Activated T-helper 1 cell treated with Interleukin-2 at 50 U/mL for 16 hours (primary cell): ENCODE measurements at regions not wholly inside any gene's neighbourhood (a gene's known extent, or its start where the extent isn't known, plus 50 kb on each side); places are given as distances from the start of the nearest gene placed in this dataset.
"Not testable (repeated sequence)": the region's sequence is repeated elsewhere in the genome, so short reads cannot be mapped to it uniquely, and the experiment has no call there.

Experiments
- DNase-seq: peaks from one replicate; pipeline ENCODE4 v3.0.0-alpha.2; 2020; ENCODE audit warnings: low read depth

DNA sequence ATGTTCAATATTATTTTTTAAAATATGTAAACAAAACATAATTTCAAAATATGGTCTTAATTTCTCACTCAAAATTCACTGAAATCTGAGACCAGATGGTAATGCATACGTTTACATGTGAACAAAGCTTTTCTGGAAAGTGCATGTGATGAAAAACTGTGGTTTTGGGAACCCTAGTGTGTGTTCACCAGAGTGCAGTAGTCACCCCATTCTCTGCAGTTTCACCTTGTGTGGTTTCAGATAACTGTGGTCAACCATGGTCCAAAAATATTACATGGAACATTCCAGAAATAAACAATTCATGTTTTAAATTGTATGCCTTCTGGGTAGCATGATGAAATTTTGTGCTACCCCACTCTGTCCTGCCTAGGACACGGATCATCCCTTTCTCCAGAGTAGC, 2021.9 kb downstream of the MRPL39 start:
- no peak for DNase-seq

DNA sequence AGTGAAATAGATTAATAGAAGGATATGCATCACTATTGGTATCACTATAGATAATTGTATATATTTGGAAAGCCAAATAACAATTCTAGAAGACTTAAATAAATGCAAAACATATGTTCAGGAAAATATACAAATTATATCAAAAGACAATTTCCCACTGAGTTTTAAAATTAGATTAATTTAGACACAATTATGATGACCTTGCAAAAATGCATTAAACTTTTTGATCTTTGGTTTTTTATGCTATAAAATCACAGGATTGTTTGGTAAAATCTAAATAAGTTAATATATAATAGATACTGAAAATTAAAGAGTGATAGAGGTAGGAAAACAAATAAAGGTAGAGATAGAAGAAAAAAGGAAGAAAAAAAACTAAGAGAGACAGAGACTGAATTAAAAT, 2027.7 kb downstream of the MRPL39 start:
- no peak for DNase-seq

DNA sequence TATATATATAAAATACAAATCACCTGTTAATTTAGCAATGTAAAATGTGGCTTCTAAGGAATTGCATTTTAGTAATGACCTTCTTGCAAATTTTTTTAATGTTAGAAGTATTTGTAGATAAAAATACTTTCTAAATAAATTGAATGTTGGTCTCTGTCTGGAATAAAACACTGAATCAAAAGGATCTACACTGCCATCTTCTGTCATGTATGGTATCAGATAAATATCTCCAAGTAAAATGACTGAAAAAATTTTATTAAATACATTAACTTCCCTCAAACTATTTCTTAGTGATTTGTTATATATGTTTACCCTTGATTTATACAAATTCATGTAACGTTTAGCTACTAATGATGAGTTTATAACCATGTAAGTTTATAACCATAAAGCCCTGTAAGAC, 2029.3 kb downstream of the MRPL39 start:
- DNase-seq = no peak

DNA sequence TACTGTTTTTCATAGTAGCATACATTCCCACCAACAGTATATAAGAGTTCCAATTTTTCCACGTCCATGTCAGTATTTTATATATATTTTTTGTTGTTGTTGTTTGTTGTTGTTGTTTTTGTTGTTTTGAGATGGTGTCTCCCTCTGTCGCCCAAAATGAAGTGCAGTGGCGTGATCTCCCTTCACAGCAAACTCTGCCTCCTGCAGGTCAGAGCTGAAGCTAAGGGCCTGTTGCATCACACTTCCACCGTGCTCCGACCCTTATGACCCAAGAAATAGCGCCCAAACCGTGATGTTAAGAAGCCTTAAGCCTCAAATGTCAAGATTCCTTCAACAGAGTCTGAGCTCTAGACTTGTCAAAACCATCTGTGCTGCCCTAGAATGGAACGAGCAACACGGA, 2032.3 kb downstream of the MRPL39 start:
- no peak for DNase-seq

DNA sequence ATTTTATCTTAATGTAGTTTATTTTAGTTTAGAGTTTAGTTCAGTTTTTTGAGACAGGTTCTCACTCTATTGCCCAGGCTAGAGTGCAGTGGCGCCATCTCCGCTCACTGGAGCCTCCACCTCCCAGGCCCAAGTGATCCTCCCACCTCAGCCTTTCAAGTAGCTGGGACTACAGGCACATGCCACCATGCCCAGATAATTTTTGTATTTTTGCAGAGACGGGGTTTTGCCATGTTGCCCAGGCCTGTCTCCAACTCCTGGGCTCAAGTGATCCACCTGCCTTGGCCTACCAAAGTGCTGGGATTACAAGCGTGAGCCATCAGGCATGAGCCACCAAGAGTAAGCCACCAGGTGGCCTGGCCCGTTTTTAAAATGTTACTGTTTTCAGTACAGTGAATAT, 2058.4 kb downstream of the MRPL39 start:
- not testable (repeated sequence) for DNase-seq

DNA sequence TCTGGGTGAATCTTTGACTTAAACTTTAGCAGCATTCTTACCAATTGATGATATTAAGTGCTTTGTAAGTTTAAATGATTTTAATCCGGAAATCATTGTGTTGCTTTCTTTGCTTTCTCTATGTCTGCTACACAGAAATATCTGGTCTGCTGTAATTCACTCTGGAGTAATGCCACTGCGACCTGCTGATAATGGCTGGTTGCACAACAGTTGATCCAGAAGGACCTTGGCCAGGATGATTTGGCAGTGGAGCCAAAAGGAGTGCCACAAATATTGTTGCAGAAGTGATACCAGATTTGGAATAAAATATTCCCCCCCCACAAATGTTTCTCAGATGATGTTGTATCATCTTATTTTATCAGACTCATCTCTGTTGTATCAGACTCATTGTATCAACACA, 2063.9 kb downstream of the MRPL39 start:
- DNase-seq = no peak

DNA sequence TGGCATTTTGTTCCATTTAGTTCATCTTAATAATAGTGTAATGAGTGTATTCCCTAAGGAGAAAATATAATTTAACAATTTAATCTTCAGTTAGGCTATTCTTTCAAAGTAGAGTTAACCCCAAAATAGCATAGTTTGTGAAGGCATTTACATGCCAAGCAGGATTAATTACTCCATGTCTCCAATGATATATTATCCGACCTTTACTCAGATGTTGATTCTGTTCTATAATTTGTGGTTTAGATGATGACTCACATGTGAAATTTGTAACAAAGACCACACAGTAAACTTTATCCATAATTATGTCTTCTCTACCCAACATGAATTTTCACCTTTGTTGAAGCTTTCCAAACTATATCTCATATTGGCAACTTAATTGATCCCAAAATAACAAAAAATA, 2065.2 kb downstream of the MRPL39 start:
- DNase-seq = no peak

DNA sequence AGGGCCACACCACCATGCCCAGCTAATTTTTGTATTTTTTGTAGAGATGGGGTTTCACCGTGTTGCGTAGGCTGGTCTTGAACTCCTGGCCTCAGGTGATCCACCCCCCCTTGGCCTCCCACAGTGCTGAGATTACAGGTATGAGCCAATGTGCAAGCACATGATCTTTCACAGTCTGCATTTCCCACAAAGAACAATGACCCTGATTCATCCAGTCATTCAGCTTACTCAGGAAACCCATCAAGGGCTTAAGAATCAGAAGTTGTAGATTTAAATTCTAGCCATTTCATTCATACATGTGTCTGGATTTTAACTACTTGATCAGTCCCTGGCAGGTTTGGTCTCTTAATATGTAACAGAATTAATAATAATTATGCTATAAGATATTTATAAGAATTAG, 2065.7 kb downstream of the MRPL39 start:
- DNase-seq = no peak

DNA sequence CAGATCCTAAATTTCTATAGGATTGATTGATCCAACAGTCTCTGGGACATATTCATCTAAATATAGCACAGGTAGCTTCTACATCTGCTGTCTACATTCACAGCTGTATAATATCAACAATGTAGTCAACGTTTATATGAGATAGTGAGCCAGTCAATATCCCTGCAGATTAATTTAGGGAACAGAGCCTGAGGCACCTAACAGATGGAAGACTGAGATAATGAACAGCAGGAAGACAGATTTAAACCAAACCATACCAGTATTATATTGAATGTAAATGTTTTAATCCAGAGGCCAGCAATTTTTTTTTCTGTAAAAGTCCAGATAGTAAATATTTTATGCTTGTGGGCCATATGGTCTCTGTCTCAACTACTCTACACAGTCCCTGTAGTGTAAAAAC, 2072.4 kb downstream of the MRPL39 start:
- no peak for DNase-seq

DNA sequence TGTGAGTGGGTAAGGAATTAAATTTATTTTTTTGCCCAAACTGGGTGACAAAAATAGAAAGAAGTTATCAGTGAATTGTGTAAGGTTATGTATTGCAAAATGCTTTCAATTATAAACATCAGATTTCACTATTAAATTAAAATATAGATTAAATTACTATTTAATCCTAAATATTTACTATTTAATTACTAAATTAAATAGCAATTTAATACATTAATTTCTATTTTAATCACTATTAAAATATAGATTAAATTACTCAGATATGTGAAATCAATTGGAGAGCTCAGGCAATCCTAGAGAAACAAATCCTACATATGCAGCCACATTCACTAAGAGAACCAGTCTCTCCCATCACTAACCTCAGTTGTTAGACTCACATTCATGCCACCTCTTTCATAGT, 2075.8 kb downstream of the MRPL39 start:
- DNase-seq = no peak

DNA sequence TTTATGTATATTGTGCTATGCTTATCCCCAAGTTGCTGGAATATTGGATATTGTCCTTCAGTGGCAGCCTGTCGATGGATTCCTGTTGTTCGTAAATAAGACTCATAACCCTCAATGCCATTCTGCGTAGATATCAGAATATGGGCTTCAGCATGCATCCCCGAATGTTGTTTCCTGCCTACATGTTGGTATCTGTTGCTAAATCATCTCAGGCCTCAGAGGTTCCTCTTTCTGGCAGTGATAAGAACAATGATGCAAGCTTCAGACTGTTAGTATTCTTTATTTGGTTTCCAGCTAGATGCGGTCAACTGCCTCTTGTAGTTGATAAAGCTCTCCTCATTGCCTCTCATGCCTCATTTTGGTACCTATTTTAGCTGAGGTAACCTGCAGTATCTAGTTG, 2082.6 kb downstream of the MRPL39 start:
- DNase-seq = no peak

DNA sequence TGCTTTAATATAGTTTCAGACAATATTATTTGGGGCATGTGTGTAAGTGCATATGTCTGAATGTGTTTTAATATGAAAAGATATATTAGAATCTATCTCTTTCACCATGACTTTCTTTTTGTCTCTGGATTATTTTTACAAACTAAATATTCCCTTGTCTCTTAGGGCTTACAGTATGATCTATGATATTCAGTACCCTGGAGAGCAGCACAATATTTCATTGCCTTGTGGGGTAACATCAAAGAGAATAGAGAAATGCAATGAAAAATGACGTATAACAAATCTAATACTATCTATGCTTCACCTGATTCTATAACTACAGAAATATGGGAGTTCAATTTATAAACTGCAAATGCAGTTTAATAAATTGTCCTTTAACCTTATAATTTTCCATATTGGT, 2084.5 kb downstream of the MRPL39 start:
- DNase-seq = no peak

DNA sequence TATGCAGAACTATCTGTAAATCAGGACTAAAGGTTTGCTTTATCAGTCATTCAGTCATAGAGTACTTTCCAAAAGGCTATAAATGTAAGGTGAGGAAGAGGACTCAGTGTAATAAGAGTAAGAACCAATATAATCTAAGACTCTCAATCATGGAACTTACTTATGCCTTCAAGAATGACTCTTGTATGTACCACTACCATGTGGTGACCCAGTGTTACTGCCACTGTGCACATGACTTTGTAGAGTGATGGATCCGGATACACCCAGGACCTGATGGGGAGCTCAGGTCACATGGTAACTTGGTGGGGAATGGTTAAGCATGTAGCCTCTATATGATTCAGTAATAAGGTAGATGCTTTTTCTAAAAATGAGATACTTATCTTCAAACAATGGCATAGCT, 2099.8 kb downstream of the MRPL39 start:
- no peak for DNase-seq

DNA sequence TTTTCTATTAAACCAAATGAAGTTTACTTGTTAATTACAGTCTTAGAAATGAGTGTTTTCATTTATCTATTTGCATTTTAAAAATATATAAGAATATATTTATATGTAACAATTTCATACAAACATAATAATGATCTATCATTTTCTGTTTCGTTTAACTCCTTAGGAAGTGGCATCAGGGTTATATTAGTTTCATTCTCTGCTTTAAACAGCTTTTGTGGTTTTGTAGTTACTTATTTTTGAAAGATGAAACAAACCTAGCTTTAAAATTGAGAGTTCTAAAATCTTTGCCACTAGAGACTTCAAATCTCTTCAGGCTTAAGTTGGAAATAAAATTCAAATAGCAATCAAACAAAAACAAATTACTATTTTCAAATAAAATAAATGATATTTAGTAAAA, 2110.6 kb downstream of the MRPL39 start:
- no peak for DNase-seq

DNA sequence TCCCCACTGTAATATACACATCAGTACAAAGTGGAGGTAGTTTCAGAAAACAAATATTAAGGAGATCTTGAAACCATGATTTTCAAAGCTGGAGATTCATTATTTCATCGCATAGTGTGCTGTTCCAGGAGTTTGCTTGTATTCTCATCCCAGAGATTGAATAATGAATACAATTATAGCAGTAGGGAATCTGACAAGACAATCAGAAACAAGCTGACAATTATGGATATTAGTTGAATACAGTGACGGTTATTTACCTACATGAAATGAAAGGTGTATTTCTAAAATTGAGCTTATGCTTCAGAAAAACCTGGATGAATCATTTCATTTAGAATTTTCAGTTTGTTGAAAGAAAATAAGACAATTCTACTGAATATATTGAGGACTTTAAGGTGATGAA, 2119.0 kb downstream of the MRPL39 start:
- no peak for DNase-seq

DNA sequence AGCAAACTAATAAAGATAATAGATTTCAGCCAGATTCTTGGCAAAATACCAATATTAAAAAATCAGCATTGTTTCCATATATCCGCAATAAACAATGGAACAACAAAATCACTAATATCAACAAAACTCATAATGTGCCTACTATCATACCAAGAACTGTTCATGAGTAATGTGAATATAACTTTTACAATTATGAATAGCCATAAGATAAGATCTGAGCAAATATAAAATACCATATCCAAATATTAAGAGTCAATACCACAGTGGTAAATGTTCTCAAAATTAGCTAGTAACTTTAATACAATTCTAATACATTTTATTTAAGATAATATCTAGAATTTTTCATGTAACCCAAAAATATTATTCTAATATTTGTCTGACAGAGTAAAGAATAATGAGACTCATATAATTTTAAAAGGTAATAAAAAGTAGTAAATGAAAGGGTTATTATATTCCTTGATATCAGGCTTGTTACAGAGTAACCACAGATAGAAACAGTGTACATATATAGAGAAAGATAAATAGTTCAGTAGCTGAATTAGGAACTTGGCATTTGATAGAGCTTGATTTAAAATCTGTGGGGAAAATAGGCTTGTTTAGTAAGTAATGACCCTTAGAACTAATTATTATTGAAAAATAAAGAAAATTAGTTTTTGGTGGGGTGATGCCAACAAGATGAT, 2126.6 kb downstream of the MRPL39 start:
- DNase-seq = no peak

DNA sequence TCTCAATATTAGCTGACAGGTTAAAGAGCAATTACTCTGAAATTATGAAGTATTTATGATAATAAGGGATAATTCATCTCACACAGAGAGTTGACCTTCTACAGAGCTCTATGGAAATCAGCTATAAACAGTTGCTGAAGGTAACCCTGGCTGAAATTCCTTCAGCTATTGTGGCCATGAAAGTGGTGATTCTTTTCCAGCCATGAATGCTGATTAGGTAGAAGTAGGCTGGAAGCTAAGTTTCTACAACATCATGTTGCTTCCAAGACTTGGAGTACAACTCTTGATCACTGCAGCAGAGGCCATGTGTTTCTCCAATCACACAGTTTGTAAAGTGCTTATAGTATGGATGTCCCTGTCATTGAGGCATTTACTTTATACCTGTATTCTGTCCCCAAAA, 2128.9 kb downstream of the MRPL39 start:
- no peak for DNase-seq

DNA sequence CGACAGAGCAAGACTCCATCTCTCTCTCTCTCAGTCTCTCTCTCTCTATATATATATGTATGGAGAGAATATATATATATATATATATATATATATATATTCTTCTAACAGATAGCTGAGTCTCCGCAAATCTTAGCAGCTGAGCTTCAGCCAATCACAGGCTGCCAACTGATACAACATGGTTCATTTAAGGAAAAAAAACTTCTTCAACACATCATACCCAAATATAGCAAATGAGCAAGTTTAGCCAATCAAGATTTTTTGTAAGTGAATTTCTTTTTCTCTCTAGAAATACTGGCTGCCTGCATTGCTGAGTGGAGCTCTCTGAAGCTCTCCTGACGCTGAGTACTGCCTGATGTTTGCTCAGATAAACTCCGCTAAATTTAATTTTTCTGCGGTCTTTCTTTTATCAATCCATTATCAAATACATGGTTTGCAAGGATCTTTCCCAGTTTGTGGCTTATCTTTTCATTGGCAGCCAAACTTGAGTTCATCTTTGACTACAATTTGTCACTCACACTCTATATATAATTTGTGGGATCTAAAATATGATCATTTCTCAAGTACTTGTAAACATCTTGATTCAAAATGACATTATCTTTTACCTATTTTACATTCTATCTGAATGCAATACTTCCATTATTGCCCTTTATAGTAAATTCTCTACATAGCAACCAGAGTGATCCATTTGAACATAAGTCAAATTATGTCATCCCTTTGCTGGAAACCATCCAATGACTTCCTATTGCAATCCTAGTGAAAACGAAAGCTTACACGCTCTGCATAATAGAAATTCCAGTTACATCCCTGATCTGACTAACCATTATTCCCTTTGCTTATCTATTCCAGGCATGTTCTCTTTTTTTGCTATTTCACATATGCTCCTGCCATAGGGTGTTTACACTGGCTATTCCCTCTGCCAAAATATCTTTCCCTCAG, 2131.7 kb downstream of the MRPL39 start:
- DNase-seq = no peak

DNA sequence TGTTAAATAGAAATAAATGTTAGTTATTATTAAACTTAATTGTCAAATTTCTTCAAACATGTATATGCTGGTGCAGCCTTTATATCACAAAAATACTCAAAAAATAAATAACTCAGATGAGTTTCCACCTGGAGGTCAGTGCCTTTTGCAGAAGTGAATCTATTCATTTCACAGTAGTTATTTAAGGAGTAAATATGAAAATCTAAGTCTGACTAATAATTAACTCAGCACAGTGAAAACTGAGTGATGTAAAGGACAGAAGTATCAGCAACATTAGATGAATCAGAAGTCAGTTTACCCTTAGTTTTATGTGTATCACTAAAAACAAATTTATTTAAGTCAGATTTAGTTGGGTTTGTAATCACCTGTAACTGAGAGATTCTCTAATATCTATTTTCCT, 2135.4 kb downstream of the MRPL39 start:
- DNase-seq = no peak

DNA sequence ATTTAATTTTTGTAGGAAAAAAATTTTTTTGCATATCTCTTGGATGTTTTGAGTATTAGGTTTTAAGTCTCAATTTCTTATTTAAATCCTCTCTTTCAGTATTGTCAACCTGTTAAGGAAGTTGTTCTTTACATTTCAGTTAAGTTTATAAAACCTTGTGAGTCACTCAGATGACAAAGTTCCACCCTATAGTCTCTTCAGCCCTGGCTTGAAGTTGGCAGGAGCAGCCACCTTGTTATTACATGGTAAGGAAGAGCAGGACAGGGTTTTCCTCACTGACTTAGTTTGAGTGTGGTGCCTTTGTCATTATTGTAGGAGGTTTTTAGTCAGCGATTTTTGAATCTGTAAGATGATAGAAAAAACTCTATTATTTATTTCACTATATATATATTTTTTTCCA, 2143.9 kb downstream of the MRPL39 start:
- DNase-seq = no peak

DNA sequence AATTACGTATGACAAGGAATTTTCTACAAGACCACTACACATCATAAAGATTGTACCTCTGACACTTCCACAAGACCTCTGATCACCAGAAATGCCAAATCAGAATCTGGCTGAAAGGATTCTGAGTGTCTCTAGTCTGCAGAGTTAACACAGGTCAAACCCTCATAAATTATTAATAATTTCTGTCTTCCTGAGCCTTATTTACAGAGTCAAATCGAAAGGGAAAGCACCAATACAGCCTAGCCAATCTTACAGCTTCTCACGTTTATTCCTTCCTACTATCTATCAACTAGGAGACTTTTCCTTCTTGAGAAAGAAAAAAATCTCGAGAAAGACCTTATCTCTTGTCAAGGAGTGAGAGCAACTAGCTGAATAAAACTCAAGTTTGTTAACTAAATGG, 2151.6 kb downstream of the MRPL39 start:
- DNase-seq = no peak

DNA sequence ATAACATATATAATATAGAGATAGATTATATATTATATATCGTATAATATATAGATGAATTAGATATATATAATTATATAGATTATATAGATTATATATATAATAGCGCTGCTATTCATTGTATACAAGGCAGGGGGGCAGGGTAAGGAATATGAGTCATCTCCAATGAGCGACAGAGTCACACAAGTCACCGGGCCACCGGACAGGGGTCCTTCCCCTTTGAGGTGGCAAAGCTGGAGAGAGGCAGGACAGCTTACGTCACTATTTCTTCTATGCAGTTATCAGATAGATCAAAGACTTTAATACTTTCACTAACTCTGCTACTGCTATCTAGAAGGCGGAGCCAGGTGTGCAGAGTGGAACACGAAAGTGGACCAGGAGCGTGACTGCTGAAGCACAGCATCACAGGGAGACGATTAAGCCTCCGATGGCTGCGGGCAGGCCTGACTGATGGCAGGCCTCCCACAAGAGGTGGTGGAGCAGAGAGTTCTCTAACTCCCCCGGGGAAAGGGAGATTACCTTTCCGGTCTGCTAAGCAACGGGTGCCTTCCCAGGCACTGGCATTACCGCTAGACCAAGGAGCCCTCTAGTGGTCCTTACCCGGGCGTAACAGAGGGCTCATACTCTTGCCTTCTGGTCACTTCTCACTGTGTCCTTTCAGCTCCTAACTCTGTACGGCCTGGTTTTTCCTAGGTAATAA, 2154.7 kb downstream of the MRPL39 start:
- no peak for DNase-seq

DNA sequence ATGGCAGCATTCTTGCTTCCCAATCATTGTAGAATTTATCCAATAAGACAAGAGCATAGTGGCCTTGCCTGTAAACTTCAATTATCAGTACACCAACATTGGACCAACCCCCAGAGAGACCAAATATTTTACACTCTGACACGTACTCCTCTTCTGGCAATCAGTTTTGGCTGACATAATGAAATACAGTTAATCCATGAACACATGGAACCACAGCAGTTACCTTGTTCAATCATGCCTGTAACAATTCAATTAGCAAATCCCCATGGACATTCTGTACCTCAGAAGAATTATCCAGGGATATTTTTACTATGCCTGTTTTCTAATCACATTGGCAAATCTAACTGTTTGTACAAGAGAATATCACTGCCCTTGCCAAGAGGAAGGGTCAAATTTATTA, 2162.0 kb downstream of the MRPL39 start:
- DNase-seq = no peak
